ENCODE measurements at regions not wholly inside any gene's neighbourhood (a gene's known extent, or its start where the extent isn't known, plus 50 kb on each side); places are given as distances from the start of the nearest gene placed in this dataset.
"Not testable (repeated sequence)": the region's sequence is repeated elsewhere in the genome, so short reads cannot be mapped to it uniquely, and the experiment has no call there.

DNA sequence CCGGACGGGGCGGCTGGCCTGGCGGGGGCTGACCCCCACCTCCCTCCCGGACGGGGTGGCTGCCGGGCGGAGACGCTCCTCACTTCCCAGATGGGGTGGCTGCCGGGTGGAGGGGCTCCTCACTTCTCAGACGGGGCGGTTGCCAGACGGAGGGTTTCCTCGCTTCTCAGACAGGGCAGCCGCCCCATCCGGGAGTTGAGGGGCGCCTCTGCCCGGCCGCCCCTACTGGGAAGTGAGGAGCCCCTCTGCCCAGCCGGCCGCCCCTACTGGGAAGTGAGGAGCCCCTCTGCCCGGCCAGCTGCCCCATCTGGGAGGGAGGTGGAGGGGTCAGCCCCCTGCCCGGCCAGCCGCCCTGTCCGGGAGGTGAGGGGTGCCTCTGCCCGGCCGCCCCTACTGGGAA is 761.1 kb upstream of the SPRY2 start:
- DNase-seq (ENCODE audit: low spot score), result peak; percentile 80

DNA sequence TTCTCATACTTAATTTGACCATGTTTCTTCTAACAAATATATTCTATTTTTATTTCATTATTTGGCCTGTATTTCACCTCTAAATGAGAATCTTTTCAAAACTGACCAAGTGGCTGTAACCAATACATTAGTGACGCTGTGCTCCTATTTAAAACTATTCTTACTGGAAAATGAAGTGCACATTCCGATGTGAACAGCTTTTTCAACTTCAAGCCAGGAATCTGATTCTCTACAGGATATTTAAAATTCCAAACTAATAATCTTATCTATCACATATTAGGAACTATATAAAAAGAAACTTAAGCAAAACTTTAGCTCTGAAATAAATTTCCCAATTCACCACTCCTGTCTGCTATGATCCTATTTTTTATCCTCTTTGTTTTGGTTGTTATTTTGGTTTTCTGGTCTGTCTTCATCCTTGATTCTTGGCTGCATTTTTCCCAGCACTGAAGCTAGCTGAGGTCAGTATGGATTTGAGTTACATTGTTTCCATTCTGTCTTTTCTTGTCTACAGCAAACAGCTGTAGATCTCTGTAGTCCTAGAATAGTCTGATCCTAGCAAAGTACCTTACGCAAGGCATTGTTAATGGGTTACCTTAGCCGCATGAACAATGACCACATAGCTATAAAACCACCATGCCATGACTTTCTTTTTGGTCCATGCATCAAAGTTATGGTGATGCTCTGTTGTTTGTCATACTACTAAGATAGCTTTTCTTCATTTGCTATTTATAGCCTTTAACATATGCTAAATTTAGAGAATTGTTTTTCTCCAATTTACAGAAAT is 748.6 kb upstream of the SPRY2 start:
- no peak for DNase-seq (ENCODE audit: low spot score)

DNA sequence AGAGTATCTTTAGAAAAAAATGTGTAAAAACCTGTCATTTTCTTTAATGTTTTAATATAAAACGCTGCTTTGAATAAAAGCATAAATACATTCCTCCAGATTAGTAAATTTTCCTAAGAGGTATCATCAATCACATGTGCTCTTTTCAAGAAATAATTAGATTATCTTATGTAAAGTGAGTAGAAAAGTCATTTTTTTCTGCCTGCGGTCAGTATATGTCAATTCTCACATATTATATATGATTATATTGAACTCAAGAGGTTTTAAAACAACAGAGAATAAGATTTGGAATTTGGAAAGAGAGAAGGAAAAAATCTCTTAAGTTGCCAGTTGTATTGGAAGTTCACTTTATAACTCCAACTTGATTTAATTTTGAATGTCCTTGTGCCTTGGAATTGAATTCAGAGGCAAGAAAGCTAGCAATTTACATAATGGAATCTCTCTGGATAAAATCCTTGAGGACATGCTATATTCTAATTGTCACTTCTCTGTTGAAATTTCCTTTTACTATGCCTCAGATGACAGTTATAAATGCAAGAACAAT is 740.1 kb upstream of the SPRY2 start:
- DNase-seq (ENCODE audit: low spot score), result no peak

DNA sequence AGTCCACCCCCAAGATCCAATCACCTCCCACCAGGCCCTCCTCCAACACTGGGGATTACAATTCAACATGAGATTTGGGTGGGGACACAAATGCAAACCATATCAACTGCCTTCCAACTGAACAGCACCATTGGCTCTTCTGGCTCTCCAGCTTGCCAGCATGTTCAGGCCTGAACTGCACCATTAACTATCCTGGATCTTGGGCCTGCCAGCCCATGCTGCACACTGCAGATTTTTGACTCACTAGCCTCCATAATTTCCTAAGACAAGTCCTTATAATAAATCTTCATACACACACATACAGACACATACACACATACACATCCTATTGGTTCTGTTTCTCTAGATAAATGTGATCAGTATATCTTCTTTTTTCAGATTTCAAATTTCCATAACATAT is 737.1 kb upstream of the SPRY2 start:
- no peak for DNase-seq (ENCODE audit: low spot score)

DNA sequence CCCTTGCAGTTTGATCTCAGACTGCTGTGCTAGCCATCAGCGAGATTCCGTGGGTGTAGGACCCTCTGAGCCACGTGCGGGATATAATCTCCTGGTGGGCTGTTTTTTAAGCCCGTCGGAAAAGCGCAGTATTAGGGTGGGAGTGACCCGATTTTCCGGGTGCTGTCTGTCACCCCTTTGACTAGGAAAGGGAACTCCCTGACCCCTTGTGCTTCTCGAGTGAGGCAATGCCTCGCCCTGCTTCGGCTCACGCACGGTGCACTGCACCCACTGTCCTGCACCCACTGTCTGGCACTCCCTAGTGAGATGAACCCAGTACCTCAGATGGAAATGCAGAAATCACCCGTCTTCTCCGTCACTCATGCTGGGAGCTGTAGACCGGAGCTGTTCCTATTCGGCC is 728.9 kb upstream of the SPRY2 start:
- not testable (repeated sequence) for DNase-seq (ENCODE audit: low spot score)

DNA sequence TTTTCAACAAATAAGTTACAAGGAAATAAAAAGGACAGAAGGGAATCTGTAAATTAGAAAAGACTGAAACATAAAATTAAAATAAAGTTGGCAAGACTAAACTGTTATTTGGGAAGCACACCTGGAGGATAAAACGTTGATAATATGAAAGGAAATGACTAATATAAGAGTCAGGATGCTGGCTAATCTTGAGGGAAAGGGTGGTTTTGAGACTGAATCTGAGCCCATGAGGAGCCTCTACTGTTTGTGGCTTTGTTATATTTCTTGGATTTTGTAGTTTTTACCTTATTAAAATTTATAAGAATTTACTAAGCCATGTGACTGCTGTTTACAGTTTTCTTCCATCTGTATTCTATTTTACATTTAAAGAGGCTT is 718.0 kb upstream of the SPRY2 start:
- DNase-seq (ENCODE audit: low spot score), result no peak

DNA sequence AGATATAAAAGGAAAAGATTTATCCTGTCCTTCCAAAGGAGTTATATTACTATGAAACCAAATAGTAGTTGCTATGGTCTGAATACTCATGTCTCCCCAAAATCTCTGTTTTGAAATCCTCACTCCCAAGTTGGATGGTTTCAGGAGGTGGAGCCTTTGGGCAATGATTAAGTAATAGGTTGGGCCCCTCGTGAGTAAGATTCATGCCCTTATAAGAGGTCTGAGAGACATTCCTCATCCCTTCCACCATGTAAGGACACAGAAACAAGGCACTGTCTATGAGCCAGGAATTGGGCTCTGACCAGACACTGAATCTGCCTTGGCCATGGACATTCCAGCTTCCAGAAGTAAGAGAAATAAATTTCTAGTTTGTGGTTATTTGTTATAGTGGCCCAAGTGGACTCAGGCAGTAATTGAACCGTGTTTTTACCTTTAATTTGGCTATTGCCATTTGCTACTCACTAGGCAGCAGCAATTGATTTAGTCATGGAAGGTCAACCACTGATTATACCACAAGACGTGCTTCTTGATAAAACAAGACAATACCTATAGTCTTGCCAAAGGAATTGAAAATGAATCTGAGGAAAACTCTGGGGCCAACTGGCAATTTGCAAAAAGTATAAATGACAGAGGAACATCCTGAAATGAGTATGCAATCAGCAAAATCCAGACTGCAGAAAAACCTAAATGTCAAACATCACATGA is 717.4 kb upstream of the SPRY2 start:
- no peak for DNase-seq (ENCODE audit: low spot score)

DNA sequence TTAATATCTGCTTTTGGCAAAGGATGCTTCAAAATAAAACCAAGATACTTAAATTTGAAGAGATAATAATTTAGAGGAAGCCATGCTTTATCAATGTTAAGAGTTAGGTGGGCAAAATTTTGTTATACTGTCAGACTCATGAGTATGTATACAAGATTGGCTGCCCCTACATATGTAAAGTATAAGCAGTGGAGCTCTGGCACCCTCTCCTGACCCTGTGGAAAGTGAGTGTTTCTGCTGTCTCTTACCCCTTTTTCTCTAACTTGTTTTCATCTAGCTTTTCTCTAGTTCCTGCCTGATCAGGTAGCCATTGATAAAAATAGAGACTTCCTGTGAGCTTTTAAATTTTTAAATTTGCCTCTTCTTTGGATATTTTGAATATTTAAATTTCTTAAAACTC is 710.9 kb upstream of the SPRY2 start:
- DNase-seq (ENCODE audit: low spot score), result no peak

DNA sequence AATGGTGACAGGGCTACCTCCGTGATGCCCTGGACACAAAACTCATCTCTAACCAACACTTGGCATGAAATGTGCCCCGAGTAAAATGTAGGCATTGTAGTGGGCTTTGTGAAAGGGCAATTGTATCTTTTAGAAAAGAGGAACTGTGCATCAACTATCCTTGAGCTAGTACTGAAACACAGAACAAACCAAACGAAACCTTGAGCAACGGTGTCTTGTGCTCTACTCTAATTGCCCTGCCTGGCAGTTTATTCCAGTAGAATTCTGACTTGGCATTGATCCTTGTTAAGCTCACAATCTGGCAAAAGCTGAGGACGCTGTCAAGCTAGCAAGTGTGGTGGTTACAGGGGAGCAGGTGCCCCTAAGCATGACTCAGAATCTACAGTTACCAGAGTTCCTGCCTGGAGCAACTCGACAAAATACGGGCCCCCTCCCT is 707.1 kb upstream of the SPRY2 start:
- DNase-seq (ENCODE audit: low spot score), result no peak

DNA sequence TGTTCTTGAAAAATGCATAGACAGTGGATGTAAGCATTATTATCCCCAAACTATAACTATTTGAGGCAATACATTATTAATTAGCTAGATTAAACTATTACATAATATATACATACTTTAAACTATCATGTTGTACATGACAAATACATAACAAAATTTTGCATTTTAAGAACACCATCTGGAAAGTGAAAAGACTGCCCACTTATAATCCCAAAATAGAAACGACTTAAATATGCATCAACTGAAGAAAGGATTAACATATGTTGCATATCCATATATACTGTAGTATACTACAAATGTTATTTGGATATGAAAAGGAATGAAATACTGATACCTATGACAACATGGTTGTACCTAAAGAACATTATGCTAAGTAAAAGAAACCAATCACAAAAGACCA is 700.8 kb upstream of the SPRY2 start:
- no peak for DNase-seq (ENCODE audit: low spot score)

DNA sequence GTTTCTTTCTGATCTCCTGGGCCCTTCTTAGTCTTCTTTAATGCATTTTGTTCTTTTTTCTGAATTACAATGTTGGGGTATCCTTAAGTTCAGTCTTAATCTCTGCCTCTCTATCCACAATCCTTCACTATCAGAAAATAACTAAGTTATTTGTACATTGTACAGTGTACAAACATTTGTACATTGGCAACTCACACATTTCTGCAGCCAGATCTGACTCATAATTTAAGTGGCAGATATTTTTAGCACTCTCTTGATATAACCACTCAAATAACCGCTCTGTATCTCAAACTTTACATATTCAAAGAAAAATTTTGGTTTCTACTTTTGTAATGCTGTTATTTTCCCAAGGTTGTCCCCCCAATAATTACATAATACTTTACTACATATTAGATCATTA is 691.1 kb upstream of the SPRY2 start:
- DNase-seq (ENCODE audit: low spot score), result no peak

DNA sequence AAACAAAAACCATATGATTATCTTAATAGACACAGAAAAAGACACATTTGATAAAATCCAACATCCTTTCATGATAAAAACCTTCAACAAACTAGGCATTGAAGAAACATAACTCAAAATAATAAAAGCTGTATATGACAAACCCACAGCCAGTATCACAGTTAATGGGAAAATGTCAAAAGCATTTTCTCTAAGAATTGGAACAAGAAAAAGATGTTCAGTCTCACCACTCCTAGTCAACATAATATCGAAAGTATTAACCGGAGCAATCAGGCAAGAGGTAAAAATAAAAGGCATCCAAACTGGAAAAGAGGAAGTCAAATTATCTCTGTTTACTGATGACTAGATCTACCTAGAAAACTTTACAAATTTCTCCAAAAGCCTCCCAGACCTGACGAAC is 684.2 kb upstream of the SPRY2 start:
- no peak for DNase-seq (ENCODE audit: low spot score)

DNA sequence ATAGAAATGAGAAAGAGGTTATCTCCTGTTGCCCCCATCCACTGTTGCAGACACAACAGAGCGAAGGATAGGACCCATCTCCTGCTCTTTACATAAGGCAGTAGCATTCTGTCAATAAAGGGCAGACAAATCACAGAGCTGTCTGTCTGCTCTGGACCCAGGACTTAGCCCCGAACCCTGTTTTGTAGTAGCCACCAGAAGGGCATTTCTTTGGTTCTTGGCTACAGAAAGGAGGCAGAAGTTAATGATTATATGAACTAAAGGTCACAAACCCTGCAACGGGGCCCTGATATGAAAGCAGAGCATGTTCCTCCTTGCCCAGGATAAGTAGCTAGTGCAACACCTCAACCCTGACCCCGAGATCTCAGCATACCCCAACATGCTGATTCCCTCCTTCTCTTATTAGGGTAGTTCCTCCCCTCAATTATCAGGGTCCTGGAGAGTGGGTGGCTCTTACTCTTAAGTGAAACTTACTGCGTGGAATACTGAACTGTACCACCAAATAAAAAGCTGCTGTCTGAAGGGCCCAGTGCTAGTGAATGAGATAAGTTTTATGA is 680.4 kb upstream of the SPRY2 start:
- DNase-seq (ENCODE audit: low spot score), result no peak

DNA sequence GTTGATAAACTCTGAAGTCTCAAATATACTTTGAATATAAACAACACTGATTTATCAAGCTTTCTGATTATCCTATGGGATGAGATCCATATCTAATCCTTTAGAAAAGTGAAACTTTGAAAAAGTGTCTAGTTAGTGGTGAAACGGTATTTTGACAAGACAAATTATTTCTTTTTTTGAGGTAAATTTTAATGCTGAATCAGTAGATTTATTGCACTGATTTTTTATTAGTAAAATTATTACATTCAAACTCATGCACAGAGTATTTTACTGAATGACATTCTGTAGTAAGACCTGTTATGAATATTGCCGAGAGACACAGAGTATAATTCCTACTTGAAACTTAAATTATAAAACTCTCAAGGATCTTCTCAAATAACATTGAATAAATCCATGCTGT is 679.1 kb upstream of the SPRY2 start:
- no peak for DNase-seq (ENCODE audit: low spot score)

DNA sequence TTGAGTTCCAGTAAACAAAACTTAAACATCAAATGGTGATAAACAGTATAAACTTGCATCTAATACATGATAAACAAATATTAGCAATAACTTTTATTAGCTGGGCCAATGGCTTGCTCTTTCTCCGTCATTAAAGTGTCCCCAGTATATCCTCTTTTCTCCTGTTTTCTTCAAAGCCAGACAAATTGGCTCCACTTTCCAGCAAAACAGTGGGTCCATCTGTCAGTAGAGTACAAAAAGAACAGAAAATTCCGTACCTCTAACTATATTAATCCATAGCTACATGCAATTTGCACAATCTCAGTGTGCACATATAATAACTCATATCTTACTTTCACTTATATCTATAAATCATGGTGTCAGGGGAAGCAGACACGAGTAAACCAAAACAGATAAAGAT is 678.0 kb upstream of the SPRY2 start:
- no peak for DNase-seq (ENCODE audit: low spot score)

DNA sequence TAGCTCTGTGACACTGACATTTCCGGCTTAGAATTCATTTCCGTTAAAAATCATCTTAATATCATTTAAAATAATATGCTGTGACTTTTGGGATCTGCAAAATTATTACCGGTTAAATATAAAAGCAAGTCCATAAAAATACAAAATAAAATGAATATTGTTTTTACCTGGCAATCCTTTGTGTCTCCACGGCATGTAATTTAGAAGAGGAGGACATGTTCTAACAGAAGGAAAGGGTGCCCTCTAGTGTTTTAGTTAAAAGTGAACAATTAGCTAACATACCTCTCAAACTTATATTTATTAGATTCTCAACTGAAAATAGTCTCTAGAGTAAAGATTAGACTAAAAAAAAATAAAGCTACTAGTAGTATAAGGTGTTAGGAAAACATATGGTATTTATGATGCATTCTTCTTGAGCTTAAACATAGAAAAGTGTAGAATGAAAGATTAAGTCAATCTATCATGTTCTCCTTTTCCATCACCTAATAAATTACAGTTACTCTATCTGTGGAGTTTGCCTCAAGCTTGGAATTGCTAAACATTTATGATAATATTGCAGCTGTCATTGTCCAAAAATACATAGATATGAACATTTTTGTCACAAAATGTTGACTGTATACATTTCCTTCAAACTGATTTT is 676.7 kb upstream of the SPRY2 start:
- DNase-seq (ENCODE audit: low spot score), result no peak

DNA sequence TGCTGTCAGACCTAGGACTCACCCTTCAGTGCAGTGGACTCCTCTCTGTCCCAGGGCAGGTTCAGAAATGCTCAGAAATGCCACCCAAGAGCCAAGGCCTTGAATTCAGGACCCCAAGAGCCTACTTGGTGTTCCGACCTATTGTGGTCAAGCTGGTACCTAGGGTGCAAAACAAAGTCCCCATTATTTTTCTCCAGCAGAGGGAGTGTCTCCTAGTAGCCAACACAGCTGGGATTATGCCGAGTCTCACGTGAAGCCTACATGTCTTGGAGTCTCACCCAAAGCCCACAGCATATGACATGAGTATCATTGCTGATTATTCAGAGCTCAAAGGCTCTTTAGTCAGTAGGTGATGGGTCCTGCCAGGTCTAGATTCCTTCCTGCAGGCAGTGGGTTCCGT is 671.1 kb upstream of the SPRY2 start:
- no peak for DNase-seq (ENCODE audit: low spot score)

DNA sequence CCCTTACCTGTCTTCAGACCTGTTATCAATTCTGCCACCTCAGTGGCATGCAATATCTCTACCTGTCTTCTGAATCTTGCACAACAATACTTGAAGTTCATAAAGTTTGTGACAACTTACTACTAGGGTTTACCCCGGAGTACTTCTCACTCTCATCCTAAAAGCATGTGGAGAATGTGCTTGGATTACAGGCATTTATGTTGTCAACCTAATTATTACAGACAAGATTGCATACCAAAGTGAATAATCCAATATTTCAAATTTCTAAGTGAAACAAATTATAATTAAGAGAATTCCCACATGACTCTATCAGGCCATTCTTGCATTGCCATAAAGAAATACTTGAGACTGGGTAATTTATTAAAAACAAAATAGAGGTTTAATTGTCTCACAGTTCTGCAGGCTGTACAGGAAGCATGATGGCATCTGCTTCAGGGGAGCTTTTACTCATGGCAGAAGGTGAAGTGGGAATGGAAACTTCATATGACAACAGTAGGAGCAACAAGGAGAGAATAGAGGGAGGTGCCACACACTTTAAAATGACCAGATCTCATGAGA is 661.0 kb upstream of the SPRY2 start:
- no peak for DNase-seq (ENCODE audit: low spot score)

DNA sequence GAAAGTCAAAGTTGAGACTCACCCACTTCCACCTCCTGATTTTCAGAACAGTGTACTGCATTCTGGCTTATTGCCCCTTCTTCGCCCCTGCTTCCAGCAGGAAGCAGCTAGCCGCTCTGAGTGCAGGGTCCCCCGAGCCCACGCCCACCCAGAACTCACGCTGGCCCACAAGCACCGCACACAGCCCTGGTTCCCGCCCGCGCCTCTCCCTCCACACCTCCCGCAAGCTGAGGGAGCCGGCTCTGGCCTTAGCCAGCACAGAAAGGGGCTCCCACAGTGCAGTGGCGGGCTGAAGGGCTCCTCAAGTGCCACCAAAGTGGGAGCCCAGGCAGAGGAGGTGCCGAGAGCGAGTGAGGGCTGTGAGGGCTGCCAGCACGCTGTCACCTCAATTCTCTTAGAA is 657.7 kb upstream of the SPRY2 start:
- DNase-seq (ENCODE audit: low spot score), result not testable (repeated sequence)

DNA sequence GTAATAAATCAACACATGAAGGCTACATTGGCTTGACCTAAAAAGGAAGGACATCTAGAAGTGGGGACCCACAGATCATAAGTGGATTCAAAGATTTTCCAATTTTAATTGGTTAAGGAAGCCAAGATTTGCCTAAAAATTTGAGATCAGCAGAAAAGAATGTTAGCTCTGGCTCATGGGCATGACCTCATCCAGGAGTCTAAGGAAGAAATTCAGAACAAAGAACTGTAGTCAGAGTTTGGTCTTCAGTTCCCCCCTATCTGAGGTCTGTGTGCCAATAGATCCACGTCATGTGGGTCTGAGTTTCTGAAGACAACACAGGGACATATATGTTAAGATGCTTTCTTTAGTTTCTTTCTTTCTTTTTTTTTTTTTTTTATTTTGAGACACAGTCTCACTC is 648.8 kb upstream of the SPRY2 start:
- no peak for DNase-seq (ENCODE audit: low spot score)

DNA sequence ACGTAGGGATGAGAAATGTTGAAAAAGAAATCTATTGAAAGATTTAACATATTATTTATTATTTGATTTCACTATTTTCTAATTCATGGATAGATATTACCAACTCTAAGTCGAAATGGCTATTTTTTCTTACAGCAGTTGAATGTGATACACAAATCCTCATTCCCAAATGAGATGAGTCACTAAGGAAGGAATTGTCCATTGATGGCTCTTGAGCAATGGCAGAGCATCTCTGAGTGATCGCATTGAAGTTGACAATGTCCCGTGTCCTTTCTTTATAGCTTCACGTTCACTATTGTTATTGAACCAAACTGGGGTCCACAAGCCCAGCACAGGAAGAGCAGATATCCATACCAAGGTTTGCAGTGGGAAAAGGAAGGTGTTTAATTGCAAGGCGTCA is 648.3 kb upstream of the SPRY2 start:
- no peak for DNase-seq (ENCODE audit: low spot score)
